Endothelial cell of umbilical vein (primary cell): ENCODE measurements at regions not wholly inside any gene's neighbourhood (a gene's known extent, or its start where the extent isn't known, plus 50 kb on each side); places are given as distances from the start of the nearest gene placed in this dataset.

Experiments used
- BruUV-seq: library from RNA; stranded (reverse); fragments of 400-500 nt; replicated peaks from 2 replicates; lab custom pipeline; 2021; lab: Mats Ljungman, UMichigan
- CTCF ChIA-PET: fragments of 300-600, 350-600 bp; sonication (Branson Sonifier 250); formaldehyde crosslinking; loops from one replicate; lab custom pipeline; 2021; ENCODE audit warnings: antibody characterized with exemption, inconsistent platforms; lab: Charles Lee
- POLR2A ChIA-PET: fragments of 300-600, 350-600 bp; sonication (Branson Sonifier 250); formaldehyde crosslinking; loops from one replicate; lab custom pipeline; 2021; ENCODE audit warnings: antibody characterized with exemption, inconsistent platforms; lab: Charles Lee
- DNase-seq: peaks from one replicate; pipeline ENCODE4 v3.0.0-alpha.2; 2011; ENCODE audit warnings: low read depth, low spot score
- FAIRE-seq: peaks from 2 replicates; lab custom pipeline; 2011; peaks lifted over from hg19 to GRCh38; lab: Jason Lieb, UNC
- H2AFZ ChIP-seq: 2 replicates; pipeline ENCODE4 v1.6.0; 2012; ENCODE audit warnings: low read depth, low read length, control low read depth, inconsistent platforms
- H3K27ac ChIP-seq: 2 replicates; pipeline ENCODE4 v1.5.1; 2011; ENCODE audit warnings: low read depth, mild to moderate bottlenecking, control low read depth, low read length, moderate library complexity; ENCODE audit not compliant: insufficient read depth
- H3K27me3 ChIP-seq, 2 experiments: 2 replicates each; pipeline versions ENCODE4 v1.6.0 to v1.6.1; 2011; ENCODE audit warnings: low read length in 2 of 2, mixed read lengths in 1 of 2; ENCODE audit not compliant: control insufficient read depth in 2 of 2, insufficient read depth in 2 of 2
- H3K36me3 ChIP-seq, 2 experiments: 2 replicates in 1 of 2; 3 replicates in 1 of 2; pipeline ENCODE4 v1.5.1; 2011; ENCODE audit warnings: low read length in 2 of 2, mild to moderate bottlenecking in 1 of 2, moderate library complexity in 1 of 2; ENCODE audit not compliant: control insufficient read depth in 2 of 2, insufficient read depth in 2 of 2; ENCODE audit errors: extremely low read depth in 1 of 2
- H3K4me1 ChIP-seq: 3 replicates; pipeline ENCODE4 v1.5.1; 2011; ENCODE audit warnings: mild to moderate bottlenecking, low read length; ENCODE audit not compliant: control insufficient read depth, insufficient read depth; ENCODE audit errors: extremely low read depth
- H3K4me2 ChIP-seq: 2 replicates; pipeline ENCODE4 v1.6.1; 2011; ENCODE audit warnings: low read length, control low read depth, mixed read lengths; ENCODE audit not compliant: insufficient read depth
- H3K4me3 ChIP-seq, 3 experiments: fragments of 200-600 bp in 1 of 3; sonication (generic), shearing (Covaris generic) in 1 of 3; replicated peaks in 1 of 3; 2 replicates each; pipeline ENCODE4 v1.5.1; 2011 to 2016; ENCODE audit warnings: control low read depth in 3 of 3, low read length in 3 of 3, mild to moderate bottlenecking in 2 of 3, inconsistent platforms in 1 of 3, low read depth in 1 of 3, moderate library complexity in 1 of 3; ENCODE audit not compliant: insufficient read depth in 1 of 3
- H3K79me2 ChIP-seq: 2 replicates; pipeline ENCODE4 v1.6.0; 2012; ENCODE audit warnings: low read length, inconsistent platforms; ENCODE audit not compliant: control insufficient read depth, insufficient read depth
- H3K9ac ChIP-seq: replicated peaks from 2 replicates; pipeline ENCODE3; 2011; ENCODE audit warnings: low read length, control low read depth; ENCODE audit not compliant: insufficient read depth; ENCODE audit errors: extremely low read depth
- H3K9me1 ChIP-seq: replicated peaks from 3 replicates; pipeline ENCODE4 v1.6.0; 2011; ENCODE audit warnings: mild to moderate bottlenecking, low read length; ENCODE audit not compliant: control insufficient read depth, insufficient read depth; ENCODE audit errors: extremely low read depth
- H3K9me3 ChIP-seq: replicated peaks from 2 replicates; pipeline ENCODE4 v1.5.1; 2012; ENCODE audit warnings: low read length, inconsistent platforms; ENCODE audit not compliant: control insufficient read depth, insufficient read depth
- H4K20me1 ChIP-seq: replicated peaks from 2 replicates; pipeline ENCODE3; 2011; ENCODE audit warnings: mild to moderate bottlenecking, low read length; ENCODE audit not compliant: control insufficient read depth, insufficient read depth; ENCODE audit errors: extremely low read depth
- EZH2 ChIP-seq: IDR thresholded peaks from 2 replicates; pipeline ENCODE4 v1.6.1; 2012; ENCODE audit warnings: borderline replicate concordance, low read depth, mild to moderate bottlenecking, moderate library complexity, low read length, inconsistent platforms; ENCODE audit not compliant: severe bottlenecking
- FOS ChIP-seq: IDR thresholded peaks from 2 replicates; pipeline ENCODE4 v1.6.1; 2011; ENCODE audit warnings: mild to moderate bottlenecking, low read length, moderate library complexity, borderline replicate concordance; ENCODE audit not compliant: insufficient read depth
- GATA2 ChIP-seq: IDR thresholded peaks from 2 replicates; pipeline ENCODE4 v1.7.0; 2011; ENCODE audit warnings: low read depth, mild to moderate bottlenecking, moderate library complexity, mixed read lengths, low read length; ENCODE audit not compliant: insufficient read length, insufficient read depth
- JUN ChIP-seq: IDR thresholded peaks from 2 replicates; pipeline ENCODE4 v1.6.1; 2011; ENCODE audit warnings: borderline replicate concordance, low read depth; ENCODE audit not compliant: insufficient read length, insufficient read depth
- MYC ChIP-seq: IDR thresholded peaks from one replicate; pipeline ENCODE4 v1.6.1; 2011; ENCODE audit warnings: mild to moderate bottlenecking, low read depth, low read length
- POLR2A ChIP-seq: IDR thresholded peaks from 2 replicates; pipeline ENCODE4 v1.6.1; 2012; ENCODE audit warnings: low read depth, mild to moderate bottlenecking, control low read depth, low read length
- POLR2AphosphoS5 ChIP-seq: IDR thresholded peaks from 2 replicates; pipeline ENCODE4 v1.6.1; 2012; ENCODE audit warnings: low read depth, mild to moderate bottlenecking, control low read depth, low read length, moderate library complexity; ENCODE audit not compliant: insufficient read depth
- dilution Hi-C: fragments of 300-500 bp; cut with MboI; formaldehyde crosslinking; loops from one replicate; pipeline ENCODE4 v1.15.0; 2019; ENCODE audit warnings: low sequenced_read_pairs; ENCODE audit not compliant: extremely low pct_ligation_motif_present
- intact Hi-C: fragments of 100-400 bp; cut with micrococcal nuclease; formaldehyde crosslinking; loops from one replicate; pipeline ENCODE4 v1.10.0; 2022
- TF ChIP-seq, protein P1 (sequence below): IDR thresholded peaks from 2 replicates; pipeline ENCODE4 v1.6.1; 2011; ENCODE audit not compliant: insufficient read depth, insufficient read length
- TF ChIP-seq, protein P2 (sequence below), 2 donors: IDR thresholded peaks; 1 replicate in 1 of 2; 2 replicates in 1 of 2; pipeline ENCODE4 v1.5.1; 2011; ENCODE audit warnings: low read length in 2 of 2, mild to moderate bottlenecking in 2 of 2, moderate library complexity in 2 of 2, control low read depth in 1 of 2, inconsistent platforms in 1 of 2, low read depth in 1 of 2; ENCODE audit not compliant: insufficient read depth in 1 of 2; ENCODE audit errors: extremely low read depth in 1 of 2

DNA sequence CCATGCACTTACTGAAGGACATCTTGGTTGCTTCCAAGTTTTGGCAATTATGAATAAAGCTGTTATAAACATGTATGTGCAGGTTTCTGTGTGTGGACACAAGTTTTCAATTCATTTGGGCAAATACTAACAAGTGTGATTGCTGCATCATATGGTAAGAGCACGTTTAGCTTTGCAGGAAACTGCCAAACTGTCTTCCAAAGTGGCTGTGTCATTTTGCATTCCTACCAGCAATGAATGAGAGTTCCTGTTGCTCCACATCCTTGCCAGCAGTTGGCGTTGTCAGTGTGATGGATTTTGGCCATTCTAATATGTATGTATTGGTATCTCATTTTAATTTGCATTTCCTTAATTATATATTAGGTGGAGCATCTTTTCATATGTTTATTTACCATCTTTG, 280.1 kb downstream of the SV2B start:
- no peak overlapping the region for H2AFZ ChIP-seq
- intact Hi-C loops: no loop called here
- no peak overlapping the region for H3K4me3 ChIP-seq
- H3K4me1 ChIP-seq: no peaks in the 10 kb centered on the region
- no peaks in the 10 kb centered on the region for H3K9me1 ChIP-seq
- no peak for TF ChIP-seq FOS
- no peak for TF ChIP-seq POLR2A
- TF ChIP-seq, protein P1, sequence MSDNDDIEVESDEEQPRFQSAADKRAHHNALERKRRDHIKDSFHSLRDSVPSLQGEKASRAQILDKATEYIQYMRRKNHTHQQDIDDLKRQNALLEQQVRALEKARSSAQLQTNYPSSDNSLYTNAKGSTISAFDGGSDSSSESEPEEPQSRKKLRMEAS: no peak
- TF ChIP-seq MYC: no peak
- TF ChIP-seq GATA2: no peak
- no peak for TF ChIP-seq EZH2
- TF ChIP-seq, protein P2, sequence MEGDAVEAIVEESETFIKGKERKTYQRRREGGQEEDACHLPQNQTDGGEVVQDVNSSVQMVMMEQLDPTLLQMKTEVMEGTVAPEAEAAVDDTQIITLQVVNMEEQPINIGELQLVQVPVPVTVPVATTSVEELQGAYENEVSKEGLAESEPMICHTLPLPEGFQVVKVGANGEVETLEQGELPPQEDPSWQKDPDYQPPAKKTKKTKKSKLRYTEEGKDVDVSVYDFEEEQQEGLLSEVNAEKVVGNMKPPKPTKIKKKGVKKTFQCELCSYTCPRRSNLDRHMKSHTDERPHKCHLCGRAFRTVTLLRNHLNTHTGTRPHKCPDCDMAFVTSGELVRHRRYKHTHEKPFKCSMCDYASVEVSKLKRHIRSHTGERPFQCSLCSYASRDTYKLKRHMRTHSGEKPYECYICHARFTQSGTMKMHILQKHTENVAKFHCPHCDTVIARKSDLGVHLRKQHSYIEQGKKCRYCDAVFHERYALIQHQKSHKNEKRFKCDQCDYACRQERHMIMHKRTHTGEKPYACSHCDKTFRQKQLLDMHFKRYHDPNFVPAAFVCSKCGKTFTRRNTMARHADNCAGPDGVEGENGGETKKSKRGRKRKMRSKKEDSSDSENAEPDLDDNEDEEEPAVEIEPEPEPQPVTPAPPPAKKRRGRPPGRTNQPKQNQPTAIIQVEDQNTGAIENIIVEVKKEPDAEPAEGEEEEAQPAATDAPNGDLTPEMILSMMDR (IDR thresholded peaks at IDR 0.05; ENCODE audit: extremely low read depth in 1 of 2, insufficient read depth in 1 of 2, low read depth in 1 of 2, low read length in 2 of 2): no peak
- TF ChIP-seq JUN: no peak
- TF ChIP-seq POLR2AphosphoS5: no peak
- DNase-seq (no peak), FAIRE-seq (no peak)
- H3K27ac ChIP-seq: no peak overlapping the region
- BruUV-seq: no TSS peak
- no peaks in the 10 kb centered on the region for H3K79me2 ChIP-seq
- no peaks in the 10 kb centered on the region for H3K27me3 ChIP-seq
- H3K9ac ChIP-seq: no peak overlapping the region
- ChIA-PET CTCF (no interaction called here), POLR2A (no interaction called here)
- no peaks in the 10 kb centered on the region for H3K9me3 ChIP-seq
- H3K4me2 ChIP-seq: no peak overlapping the region
- H4K20me1 ChIP-seq: no peaks in the 10 kb centered on the region
- H3K36me3 ChIP-seq: no peaks in the 10 kb centered on the region
- dilution Hi-C loops: no loop called here
